ENCODE measurements at regions not wholly inside any gene's neighbourhood (a gene's known extent, or its start where the extent isn't known, plus 50 kb on each side); places are given as distances from the start of the nearest gene placed in this dataset.

DNA sequence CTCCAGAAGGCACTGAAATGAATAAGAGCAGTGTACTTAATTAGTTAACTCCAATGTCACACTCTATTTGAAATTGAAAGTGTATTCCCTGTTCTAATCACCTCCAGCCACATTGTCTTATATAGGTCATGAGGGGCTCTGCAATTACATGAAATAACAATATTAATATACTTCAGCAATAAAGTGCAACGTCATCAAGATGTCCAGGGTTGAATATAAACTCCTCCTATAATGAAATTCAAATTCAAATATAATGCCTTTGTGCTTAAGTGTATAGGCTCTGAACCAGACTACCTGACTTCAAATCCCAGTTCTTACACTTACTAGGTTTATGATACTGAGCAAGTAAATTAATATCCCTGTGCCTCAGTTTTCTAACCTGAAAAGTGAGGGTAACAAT, 195.6 kb upstream of the SMC2 start:
- no peak overlapping the region for H3K4me3 ChIP-seq (ENCODE audit: low read depth, poor library complexity, severe bottlenecking)
- no peak for DNase-seq (ENCODE audit: low spot score in 2 of 2)
- intact Hi-C loops (cut with DNase I; ENCODE audit: low total_unique reads) = no loop called here
- TF ChIP-seq POLR2A (IDR thresholded peaks at IDR 0.05) = no peak
- TF ChIP-seq, protein P1, sequence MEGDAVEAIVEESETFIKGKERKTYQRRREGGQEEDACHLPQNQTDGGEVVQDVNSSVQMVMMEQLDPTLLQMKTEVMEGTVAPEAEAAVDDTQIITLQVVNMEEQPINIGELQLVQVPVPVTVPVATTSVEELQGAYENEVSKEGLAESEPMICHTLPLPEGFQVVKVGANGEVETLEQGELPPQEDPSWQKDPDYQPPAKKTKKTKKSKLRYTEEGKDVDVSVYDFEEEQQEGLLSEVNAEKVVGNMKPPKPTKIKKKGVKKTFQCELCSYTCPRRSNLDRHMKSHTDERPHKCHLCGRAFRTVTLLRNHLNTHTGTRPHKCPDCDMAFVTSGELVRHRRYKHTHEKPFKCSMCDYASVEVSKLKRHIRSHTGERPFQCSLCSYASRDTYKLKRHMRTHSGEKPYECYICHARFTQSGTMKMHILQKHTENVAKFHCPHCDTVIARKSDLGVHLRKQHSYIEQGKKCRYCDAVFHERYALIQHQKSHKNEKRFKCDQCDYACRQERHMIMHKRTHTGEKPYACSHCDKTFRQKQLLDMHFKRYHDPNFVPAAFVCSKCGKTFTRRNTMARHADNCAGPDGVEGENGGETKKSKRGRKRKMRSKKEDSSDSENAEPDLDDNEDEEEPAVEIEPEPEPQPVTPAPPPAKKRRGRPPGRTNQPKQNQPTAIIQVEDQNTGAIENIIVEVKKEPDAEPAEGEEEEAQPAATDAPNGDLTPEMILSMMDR (IDR thresholded peaks at IDR 0.05) = no peak
- 39 to 48% methylated on average over 1 of the region's 1 CpG for WGBS, 2 donors

DNA sequence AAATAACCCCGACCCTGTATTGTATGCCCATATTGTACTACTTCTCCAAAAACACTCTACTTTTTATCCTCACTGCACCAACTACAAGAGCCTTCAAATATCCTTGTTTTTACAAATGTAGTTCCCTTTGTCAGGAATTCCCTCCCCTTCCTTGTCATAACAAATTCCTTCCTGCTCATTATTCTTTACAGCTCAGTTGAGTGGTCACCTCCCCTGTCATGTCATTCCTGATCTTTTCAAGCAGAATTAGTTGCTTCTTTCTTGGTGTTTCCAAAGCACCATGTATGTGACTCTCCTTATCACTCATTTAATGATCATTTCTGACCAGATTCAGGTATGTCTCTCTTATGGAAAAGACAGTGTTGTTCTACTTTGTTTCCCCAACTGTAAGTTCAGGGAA, 194.2 kb upstream of the SMC2 start:
- 62 to 70% methylated on average over 1 of the region's 1 CpG for WGBS, 2 donors
- TF ChIP-seq, protein P1 (IDR thresholded peaks at IDR 0.05) = no peak
- TF ChIP-seq POLR2A (IDR thresholded peaks at IDR 0.05) = no peak
- DNase-seq (ENCODE audit: low spot score in 2 of 2) = no peak
- H3K4me3 ChIP-seq (ENCODE audit: low read depth, poor library complexity, severe bottlenecking) = no peak overlapping the region
- intact Hi-C loops (cut with DNase I; ENCODE audit: low total_unique reads) = no loop called here

- TF ChIP-seq, protein P1 (IDR thresholded peaks at IDR 0.05) = no peak
- no peak for TF ChIP-seq POLR2A (IDR thresholded peaks at IDR 0.05)
- 55 to 56% methylated on average over 2 of the region's 2 CpGs for WGBS, 2 donors
- DNase-seq (ENCODE audit: low spot score in 2 of 2) = no peak
- no peak overlapping the region for H3K4me3 ChIP-seq (ENCODE audit: low read depth, poor library complexity, severe bottlenecking)
- intact Hi-C loops (cut with DNase I; ENCODE audit: low total_unique reads) = no loop called here
Observed at GRCh38 chr9:103900466-103900865, 193.6 kb upstream of the SMC2 start.

DNA sequence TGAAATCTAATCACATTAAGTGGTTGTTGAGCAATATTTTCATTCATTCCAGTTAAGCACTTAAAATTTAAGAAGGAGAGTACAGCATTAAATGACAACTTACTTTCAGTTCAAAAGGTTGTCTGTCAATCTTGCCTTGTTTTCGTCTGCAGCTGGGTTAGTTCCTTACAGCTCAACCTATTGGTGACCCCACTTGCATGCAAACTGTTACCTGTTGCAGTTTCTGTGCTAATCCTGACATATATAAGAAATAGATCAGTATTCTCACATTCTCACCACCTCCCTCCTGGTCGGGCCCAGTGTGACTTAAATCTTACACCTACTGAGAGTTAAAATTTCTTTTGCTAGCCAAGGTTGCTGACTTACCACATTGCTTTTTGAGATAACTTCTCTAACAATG, 191.8 kb upstream of the SMC2 start:
- no peak for DNase-seq (ENCODE audit: low spot score in 2 of 2)
- 57 to 64% methylated on average over 2 of the region's 2 CpGs for WGBS, 2 donors
- no peak for TF ChIP-seq POLR2A (IDR thresholded peaks at IDR 0.05)
- TF ChIP-seq, protein P1 (IDR thresholded peaks at IDR 0.05) = no peak
- no peak overlapping the region for H3K4me3 ChIP-seq (ENCODE audit: low read depth, poor library complexity, severe bottlenecking)
- intact Hi-C loops (cut with DNase I; ENCODE audit: low total_unique reads) = no loop called here

GRCh38 chr9:103904242-103904641, 189.9 kb upstream of the SMC2 start:
- no peak overlapping the region for H3K4me3 ChIP-seq (ENCODE audit: low read depth, poor library complexity, severe bottlenecking)
- DNase-seq (ENCODE audit: low spot score in 2 of 2) = no peak
- TF ChIP-seq POLR2A (IDR thresholded peaks at IDR 0.05) = no peak
- TF ChIP-seq, protein P1 (IDR thresholded peaks at IDR 0.05) = no peak
- intact Hi-C loops (cut with DNase I; ENCODE audit: low total_unique reads) = no loop called here
- 14 to 15% methylated on average over 1 of the region's 1 CpG for WGBS, 2 donors

- TF ChIP-seq, protein P1 (IDR thresholded peaks at IDR 0.05) = no peak
- TF ChIP-seq POLR2A (IDR thresholded peaks at IDR 0.05) = no peak
- H3K4me3 ChIP-seq (ENCODE audit: low read depth, poor library complexity, severe bottlenecking) = no peak overlapping the region
- no peak for DNase-seq (ENCODE audit: low spot score in 2 of 2)
- WGBS, 2 donors = 67 to 78% methylated on average over 1 of the region's 1 CpG
- intact Hi-C loops (cut with DNase I; ENCODE audit: low total_unique reads) = no loop called here
Observed at GRCh38 chr9:103913899-103914298, 180.2 kb upstream of the SMC2 start.

Data from lower leg skin (tissue), 4 donors.